ENCODE measurements at regions not wholly inside any gene's neighbourhood (a gene's known extent, or its start where the extent isn't known, plus 50 kb on each side); places are given as distances from the start of the nearest gene placed in this dataset.

DNA sequence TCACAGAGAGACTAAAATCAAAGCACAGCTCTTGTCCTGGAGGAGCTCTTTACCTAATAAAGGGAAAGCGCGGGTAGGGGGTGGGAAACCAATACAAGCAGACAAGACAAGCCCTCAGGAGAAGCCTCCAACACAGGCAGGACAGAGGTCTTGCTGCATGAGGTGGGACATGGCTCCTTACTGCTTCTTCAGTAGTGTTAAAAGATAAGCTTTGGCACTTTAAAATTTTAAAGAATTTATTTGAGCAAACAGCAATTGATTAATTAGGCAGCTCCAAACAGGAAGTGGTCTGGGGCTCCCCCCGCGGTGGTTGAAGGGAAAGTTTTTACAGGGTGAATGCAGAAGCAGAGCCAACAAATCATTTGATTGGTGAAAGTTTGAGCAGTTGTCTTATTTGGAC is 50.3 kb upstream of the MACC1 start:
- Histone ChIP-seq H3K9ac (ENCODE audit: control insufficient read depth, extremely low read depth, insufficient read depth, low read length) (no peak overlapping the region), H3K9me3 (ENCODE audit: control insufficient read depth, low read depth, low read length) (no peaks in the 10 kb centered on the region), H3K4me2 (ENCODE audit: control insufficient read depth, extremely low read depth, insufficient read depth, low read depth, low read length) (no peak overlapping the region), H4K20me1 (ENCODE audit: control insufficient read depth, extremely low read depth, insufficient read depth, low read length) (no peaks in the 10 kb centered on the region), H3K36me3 (ENCODE audit: control insufficient read depth in 2 of 2, extremely low read depth in 1 of 2, insufficient read depth in 2 of 2, low read length in 2 of 2) (no peaks in the 10 kb centered on the region), H3K79me2 (ENCODE audit: control insufficient read depth, insufficient read depth, low read length) (no peaks in the 10 kb centered on the region), H3K27me3 (ENCODE audit: control insufficient read depth, extremely low read depth, insufficient read depth, low read length) (no peaks in the 10 kb centered on the region), H2AFZ (ENCODE audit: control insufficient read depth, low read length) (no peak overlapping the region), H3K9me1 (ENCODE audit: control insufficient read depth, extremely low read depth, insufficient read depth, low read length) (no peaks in the 10 kb centered on the region), H3K4me3 (ENCODE audit: control insufficient read depth in 2 of 3, extremely low read depth in 1 of 3, insufficient read depth in 2 of 3, low read depth in 1 of 3, low read length in 3 of 3) (no peak overlapping the region), H3K27ac (ENCODE audit: control insufficient read depth, insufficient read depth, low read length) (no peak overlapping the region), H3K4me1 (ENCODE audit: control insufficient read depth, extremely low read depth, insufficient read depth, low read length) (peaks cover 3% of the 10 kb centered on the region)
- DNase-seq (ENCODE audit: low read depth, low spot score) (no peak), FAIRE-seq (no peak)
- TF ChIP-seq EZH2 (IDR thresholded peaks at IDR 0.05; ENCODE audit: low read length), result no peak
- TF ChIP-seq, protein P1, sequence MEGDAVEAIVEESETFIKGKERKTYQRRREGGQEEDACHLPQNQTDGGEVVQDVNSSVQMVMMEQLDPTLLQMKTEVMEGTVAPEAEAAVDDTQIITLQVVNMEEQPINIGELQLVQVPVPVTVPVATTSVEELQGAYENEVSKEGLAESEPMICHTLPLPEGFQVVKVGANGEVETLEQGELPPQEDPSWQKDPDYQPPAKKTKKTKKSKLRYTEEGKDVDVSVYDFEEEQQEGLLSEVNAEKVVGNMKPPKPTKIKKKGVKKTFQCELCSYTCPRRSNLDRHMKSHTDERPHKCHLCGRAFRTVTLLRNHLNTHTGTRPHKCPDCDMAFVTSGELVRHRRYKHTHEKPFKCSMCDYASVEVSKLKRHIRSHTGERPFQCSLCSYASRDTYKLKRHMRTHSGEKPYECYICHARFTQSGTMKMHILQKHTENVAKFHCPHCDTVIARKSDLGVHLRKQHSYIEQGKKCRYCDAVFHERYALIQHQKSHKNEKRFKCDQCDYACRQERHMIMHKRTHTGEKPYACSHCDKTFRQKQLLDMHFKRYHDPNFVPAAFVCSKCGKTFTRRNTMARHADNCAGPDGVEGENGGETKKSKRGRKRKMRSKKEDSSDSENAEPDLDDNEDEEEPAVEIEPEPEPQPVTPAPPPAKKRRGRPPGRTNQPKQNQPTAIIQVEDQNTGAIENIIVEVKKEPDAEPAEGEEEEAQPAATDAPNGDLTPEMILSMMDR (optimal IDR thresholded peaks at IDR 0.05 in 1 of 3, IDR thresholded peaks at IDR 0.05 in 1 of 3, conservative IDR thresholded peaks at IDR 0.05 in 1 of 3; ENCODE audit: extremely low read depth in 1 of 3, insufficient read depth in 2 of 3, low read length in 3 of 3), result no peak
- dilution Hi-C loops (cut with MboI; ENCODE audit: extremely low pct_ligation_motif_present, low sequenced_read_pairs), result no loop called here

DNA sequence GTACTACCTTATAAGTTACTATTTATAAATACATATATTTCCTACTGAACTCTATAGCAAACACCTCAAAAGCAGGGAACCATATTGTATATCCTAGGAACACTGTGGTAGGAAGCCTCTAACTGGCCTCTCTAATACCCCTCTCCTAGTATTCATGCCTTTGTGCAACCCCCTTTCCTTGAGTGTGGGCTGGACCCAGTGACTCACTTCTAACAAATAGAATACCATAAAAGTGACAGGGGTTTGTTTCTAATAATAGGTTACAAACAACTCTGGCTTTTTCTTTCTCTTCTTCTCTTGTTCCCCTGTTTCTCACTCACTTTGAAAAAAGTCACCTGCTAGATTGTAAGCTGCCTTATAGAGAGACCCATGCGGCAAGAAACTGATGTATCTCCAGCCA is 51.6 kb upstream of the MACC1 start:
- Histone ChIP-seq H3K4me2 (ENCODE audit: control insufficient read depth, extremely low read depth, insufficient read depth, low read depth, low read length) (no peak overlapping the region), H2AFZ (ENCODE audit: control insufficient read depth, low read length) (no peak overlapping the region)

More for the DNA sequence above, 51.6 kb upstream of the MACC1 start:
- no peaks in the 10 kb centered on the region for H3K79me2 ChIP-seq (ENCODE audit: control insufficient read depth, insufficient read depth, low read length)
- no peaks in the 10 kb centered on the region for H3K9me3 ChIP-seq (ENCODE audit: control insufficient read depth, low read depth, low read length)
- no peaks in the 10 kb centered on the region for H4K20me1 ChIP-seq (ENCODE audit: control insufficient read depth, extremely low read depth, insufficient read depth, low read length)
- H3K4me1 ChIP-seq (ENCODE audit: control insufficient read depth, extremely low read depth, insufficient read depth, low read length), result peaks cover 3% of the 10 kb centered on the region
- FAIRE-seq (no peak), DNase-seq (ENCODE audit: low read depth, low spot score) (no peak)
- no peak for TF ChIP-seq EZH2 (IDR thresholded peaks at IDR 0.05; ENCODE audit: low read length)
- TF ChIP-seq, protein P1 (optimal IDR thresholded peaks at IDR 0.05 in 1 of 3, IDR thresholded peaks at IDR 0.05 in 1 of 3, conservative IDR thresholded peaks at IDR 0.05 in 1 of 3; ENCODE audit: extremely low read depth in 1 of 3, insufficient read depth in 2 of 3, low read length in 3 of 3), result no peak
- dilution Hi-C loops (cut with MboI; ENCODE audit: extremely low pct_ligation_motif_present, low sequenced_read_pairs), result no loop called here
- no peaks in the 10 kb centered on the region for H3K9me1 ChIP-seq (ENCODE audit: control insufficient read depth, extremely low read depth, insufficient read depth, low read length)
- H3K27ac ChIP-seq (ENCODE audit: control insufficient read depth, insufficient read depth, low read length), result no peak overlapping the region
- no peak overlapping the region for H3K4me3 ChIP-seq (ENCODE audit: control insufficient read depth in 2 of 3, extremely low read depth in 1 of 3, insufficient read depth in 2 of 3, low read depth in 1 of 3, low read length in 3 of 3)
- no peaks in the 10 kb centered on the region for H3K36me3 ChIP-seq (ENCODE audit: control insufficient read depth in 2 of 2, extremely low read depth in 1 of 2, insufficient read depth in 2 of 2, low read length in 2 of 2)
- no peaks in the 10 kb centered on the region for H3K27me3 ChIP-seq (ENCODE audit: control insufficient read depth, extremely low read depth, insufficient read depth, low read length)
- no peak overlapping the region for H3K9ac ChIP-seq (ENCODE audit: control insufficient read depth, extremely low read depth, insufficient read depth, low read length)
